ENCODE measurements at regions not wholly inside any gene's neighbourhood (a gene's known extent, or its start where the extent isn't known, plus 50 kb on each side); places are given as distances from the start of the nearest gene placed in this dataset.

GRCh38 chr1:223017291-223017690, 125.8 kb downstream of the TLR5 start:
- no peaks in the 10 kb centered on the region for H4K20me1 ChIP-seq (ENCODE audit: insufficient read depth, low read length)
- H3K56ac ChIP-seq (ENCODE audit: extremely low read depth, insufficient read depth, low read length), result no peak overlapping the region
- dilution Hi-C loops (cut with HindIII; ENCODE audit: low sequenced_read_pairs, unreplicated experiment), result no loop called here
- peaks cover 3% of the 10 kb centered on the region for H3K27me3 ChIP-seq (ENCODE audit: control insufficient read depth, insufficient read depth, low read length)
- H4K8ac ChIP-seq (ENCODE audit: low read depth in 2 of 2, low read length in 2 of 2), result no peak overlapping the region
- no peak overlapping the region for H2BK15ac ChIP-seq (ENCODE audit: low read depth, low read length)
- no peaks in the 10 kb centered on the region for H3K9me1 ChIP-seq (ENCODE audit: insufficient read depth, low read length)
- ChIA-PET POLR2A (ENCODE audit: unreplicated experiment) (no interaction called here), CTCF (no interaction called here)
- no peak overlapping the region for H3K4me2 ChIP-seq (ENCODE audit: low read depth, low read length)
- intact Hi-C loops (cut with micrococcal nuclease), result no loop called here
- no TSS peak for BruUV-seq (replicated peaks)
- H3K9ac ChIP-seq (ENCODE audit: low read depth, low read length), result no peak overlapping the region
- no peak overlapping the region for H4K5ac ChIP-seq (ENCODE audit: low read depth, low read length)
- no peak overlapping the region for H2BK20ac ChIP-seq (ENCODE audit: low read depth, low read length)
- H3K4me1 ChIP-seq (ENCODE audit: control insufficient read depth, insufficient read depth, low read length), result no peaks in the 10 kb centered on the region
- H3K23ac ChIP-seq (ENCODE audit: low read depth, low read length), result no peak overlapping the region
- in situ Hi-C loops (cut with MboI; ENCODE audit: low sequenced_read_pairs), result no loop called here
- H2BK5ac ChIP-seq (ENCODE audit: low read depth, low read length, poor library complexity, severe bottlenecking), result no peak overlapping the region
- DNase-seq (no peak), ATAC-seq (ENCODE audit: low read depth) (no peak)
- no peak overlapping the region for H2AK5ac ChIP-seq (ENCODE audit: low read depth, low read length)
- H3K14ac ChIP-seq (replicated peaks; ENCODE audit: low read depth, low read length), result no peak overlapping the region
- no peaks in the 10 kb centered on the region for H3K79me1 ChIP-seq (ENCODE audit: low read depth in 1 of 2, low read length in 2 of 2)
- no peaks in the 10 kb centered on the region for H3K9me3 ChIP-seq (ENCODE audit: control insufficient read depth, insufficient read depth, low read length)
- no CpG with 5 or more reads among the region's 8 CpGs for WGBS, 2 experiments (ENCODE audit: extremely low coverage in 2 of 2, insufficient read length in 1 of 2)
- H2BK120ac ChIP-seq (ENCODE audit: low read depth, low read length), result no peak overlapping the region
- H2AFZ ChIP-seq (replicated peaks; ENCODE audit: low read length, poor library complexity), result no peak overlapping the region
- no peak overlapping the region for H3K4me3 ChIP-seq (ENCODE audit: insufficient read depth, low read depth, low read length)
- H3K4ac ChIP-seq (ENCODE audit: low read depth, low read length), result no peak overlapping the region
- no peaks in the 10 kb centered on the region for H3K36me3 ChIP-seq (ENCODE audit: control insufficient read depth, insufficient read depth, low read length)
- H3K18ac ChIP-seq (ENCODE audit: low read depth, low read length), result no peak overlapping the region
- no peak for TF ChIP-seq MAZ (IDR thresholded peaks at IDR 0.05; ENCODE audit: borderline replicate concordance, low read depth, low read length)
- TF ChIP-seq ELK1 (IDR thresholded peaks at IDR 0.05; ENCODE audit: borderline replicate concordance, low read depth, low read length), result no peak
- TF ChIP-seq FOS (IDR thresholded peaks at IDR 0.05; ENCODE audit: low read depth, low read length), result no peak
- no peak for TF ChIP-seq MXI1 (IDR thresholded peaks at IDR 0.05; ENCODE audit: borderline replicate concordance, low read depth, low read length)
- no peak for TF ChIP-seq BHLHE40 (IDR thresholded peaks at IDR 0.05; ENCODE audit: low read depth, low read length)
- no peak for TF ChIP-seq POLR2A (IDR thresholded peaks at IDR 0.05; ENCODE audit: low read depth, low read length)
- no peak for TF ChIP-seq SMC3 (IDR thresholded peaks at IDR 0.05; ENCODE audit: low read depth, low read length)
- no peak for TF ChIP-seq RFX5 (IDR thresholded peaks at IDR 0.05; ENCODE audit: low read depth, low read length)
- TF ChIP-seq USF2 (IDR thresholded peaks at IDR 0.05; ENCODE audit: low read depth, low read length), result no peak
- TF ChIP-seq NFE2L2 (IDR thresholded peaks at IDR 0.05; ENCODE audit: low read depth, low read length), result no peak
- no peak for TF ChIP-seq CTCF (conservative IDR thresholded peaks at IDR 0.05; ENCODE audit: low read depth, low read length)
- no peak for TF ChIP-seq RCOR1 (IDR thresholded peaks at IDR 0.05; ENCODE audit: insufficient replicate concordance, low read length)
- TF ChIP-seq CHD1 (IDR thresholded peaks at IDR 0.05; ENCODE audit: low read depth, low read length), result no peak
- TF ChIP-seq MAFK (IDR thresholded peaks at IDR 0.05; ENCODE audit: low read depth, low read length), result no peak
- no peak for TF ChIP-seq CEBPB (IDR thresholded peaks at IDR 0.05; ENCODE audit: low read depth, low read length)
- TF ChIP-seq RAD21 (IDR thresholded peaks at IDR 0.05; ENCODE audit: low read length), result no peak
- no peak overlapping the region for H2AK9ac ChIP-seq (replicated peaks; ENCODE audit: low read depth, low read length, poor library complexity)
- H4K91ac ChIP-seq (ENCODE audit: insufficient read depth, low read depth, low read length), result no peak overlapping the region
- no peak overlapping the region for H3K27ac ChIP-seq (ENCODE audit: insufficient read depth, low read length)
